Fibroblast of skin of left quadriceps (primary cell): ENCODE measurements at regions not wholly inside any gene's neighbourhood (a gene's known extent, or its start where the extent isn't known, plus 50 kb on each side); places are given as distances from the start of the nearest gene placed in this dataset.

Experiments
- DNase-seq, 2 experiments: peaks; one replicate each; pipeline ENCODE4 v3.0.0-alpha.2; 2013; ENCODE audit warnings: low read depth in 2 of 2

- DNase-seq, result no peak
Measured at GRCh38 chr5:175388531-175388930, 55.5 kb downstream of the DRD1 start.

- no peak for DNase-seq
Measured at GRCh38 chr5:175387144-175387543, 56.8 kb downstream of the DRD1 start.

GRCh38 chr5:175386526-175386925 is 57.5 kb downstream of the DRD1 start:
- DNase-seq, result no peak

DNA sequence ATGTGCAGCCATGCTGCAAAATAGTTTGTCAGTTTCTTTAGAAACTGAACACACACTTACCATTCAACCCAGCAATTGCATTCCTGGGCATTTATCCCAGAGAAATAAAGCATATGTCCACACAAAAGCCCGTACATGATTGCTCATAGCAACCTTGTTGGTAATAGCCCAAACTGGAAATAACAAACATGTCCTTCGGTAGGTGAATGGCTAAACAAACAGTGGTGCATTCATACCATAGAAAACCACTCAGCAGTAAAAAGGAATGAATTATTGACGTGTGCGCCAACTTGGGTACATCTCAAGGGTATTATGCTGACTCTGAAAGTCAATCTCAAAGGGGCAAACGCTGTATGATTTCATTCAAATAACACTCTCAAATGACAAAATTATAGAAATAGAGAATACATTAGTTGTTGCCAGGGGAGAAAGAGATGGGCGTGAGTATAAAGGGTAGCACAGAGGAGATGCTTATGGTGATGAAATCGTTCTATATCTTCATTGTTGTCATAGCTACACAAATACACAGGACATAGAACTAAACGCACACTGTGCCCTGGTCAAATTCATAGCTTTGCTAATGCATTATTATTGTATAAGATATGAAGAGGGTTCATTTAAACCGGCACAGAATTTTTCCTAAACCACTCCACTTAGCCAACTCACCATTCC is 58.2 kb downstream of the DRD1 start:
- DNase-seq, result no peak

- DNase-seq, result no peak
Measured at GRCh38 chr5:175384724-175385552, 59.0 kb downstream of the DRD1 start.

DNA sequence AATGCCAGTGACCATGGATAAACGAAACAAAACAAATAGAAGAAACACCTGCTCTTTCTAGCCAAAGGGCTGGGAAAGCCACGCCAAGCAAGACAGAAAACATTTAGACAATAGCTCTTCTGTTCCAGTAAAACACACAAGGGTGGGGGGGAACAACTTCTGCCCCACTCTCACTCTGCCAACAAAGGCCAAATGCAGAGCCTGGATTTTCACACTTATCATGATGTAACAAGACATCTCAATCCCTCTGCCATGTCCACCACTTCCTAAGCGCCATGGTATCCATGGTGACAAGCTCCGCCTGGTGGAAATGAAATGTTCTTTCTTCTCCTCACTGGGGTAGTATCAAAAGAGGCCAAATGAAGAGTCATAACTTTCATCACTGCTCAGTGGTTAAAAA is 60.6 kb downstream of the DRD1 start:
- DNase-seq, result no peak

DNA sequence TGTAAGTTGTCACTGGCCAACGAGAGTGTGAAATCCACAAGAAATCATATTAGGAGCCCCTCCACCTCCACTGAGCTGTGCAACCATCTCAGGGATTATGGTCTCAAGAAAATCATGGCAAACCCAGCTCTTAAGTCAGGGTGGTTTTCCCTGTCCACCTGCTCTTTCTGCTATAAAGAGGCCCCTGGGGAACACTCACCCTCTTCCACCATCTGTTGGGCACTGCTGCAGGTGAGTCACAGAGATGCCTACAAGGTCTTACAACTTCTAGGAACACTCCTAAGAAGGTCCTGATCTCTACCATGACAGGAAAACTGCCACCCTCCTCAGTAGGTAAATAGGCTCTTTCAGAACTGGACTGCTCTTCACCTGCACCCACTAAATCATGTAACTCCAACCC is 61.8 kb downstream of the DRD1 start:
- DNase-seq, result no peak

GRCh38 chr5:175381130-175381529 is 62.9 kb downstream of the DRD1 start:
- no peak for DNase-seq

- no peak for DNase-seq
Measured at GRCh38 chr5:175380701-175381100, 63.3 kb downstream of the DRD1 start.

GRCh38 chr5:175379867-175380266 is 64.1 kb downstream of the DRD1 start:
- DNase-seq, result no peak

DNA sequence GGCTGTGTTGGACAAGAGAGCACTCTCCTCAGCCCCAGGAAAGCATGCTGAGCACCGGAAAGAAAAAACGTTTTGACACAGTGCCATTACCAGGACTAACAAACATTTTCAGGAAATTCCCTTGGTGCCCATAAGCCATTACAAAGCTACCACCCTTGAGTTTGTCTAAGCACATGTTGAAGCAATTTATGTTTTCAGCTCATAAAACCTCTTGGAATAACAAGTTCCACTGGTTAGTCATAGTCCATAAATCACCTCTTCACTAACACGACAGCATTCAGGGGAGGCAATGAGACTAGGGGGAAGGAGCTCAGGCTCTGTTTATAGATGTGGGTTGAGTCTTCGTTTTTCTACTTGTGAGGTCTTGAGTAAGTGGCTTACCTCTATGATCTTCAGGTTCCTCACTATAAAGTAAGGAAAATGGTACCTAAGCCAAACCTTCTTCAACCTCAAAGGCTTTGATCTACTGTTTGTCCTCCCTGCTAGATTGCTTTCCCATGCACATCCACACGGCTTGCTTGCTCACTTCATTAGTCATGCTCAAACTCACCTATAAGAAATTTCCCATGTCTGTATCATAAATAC is 65.4 kb downstream of the DRD1 start:
- DNase-seq, result peak; percentile 48 to 51

DNA sequence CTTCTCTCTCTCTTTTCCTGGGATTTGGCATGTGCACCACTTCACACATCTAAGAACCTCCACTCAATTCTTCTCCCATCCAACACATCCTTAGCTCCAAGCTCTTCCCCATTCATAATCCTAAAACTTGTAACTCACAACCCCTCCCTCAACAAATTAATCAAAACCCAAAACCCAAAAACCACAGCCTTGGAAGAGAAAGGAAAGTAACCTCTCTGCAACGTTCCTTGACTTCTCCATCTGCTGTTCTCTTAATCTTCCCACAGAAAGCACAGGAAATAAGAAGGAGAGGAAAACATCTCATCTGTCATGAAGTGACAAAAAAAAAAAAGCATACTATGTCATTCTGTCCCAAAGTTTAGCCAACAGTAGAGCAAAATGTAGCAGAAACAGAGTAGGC is 66.2 kb downstream of the DRD1 start:
- no peak for DNase-seq

GRCh38 chr5:175374166-175374875 is 69.7 kb downstream of the DRD1 start:
- DNase-seq, result no peak

GRCh38 chr5:175365866-175366265 is 78.1 kb downstream of the DRD1 start:
- no peak for DNase-seq

GRCh38 chr5:175363300-175363699 is 80.7 kb downstream of the DRD1 start:
- no peak for DNase-seq

DNA sequence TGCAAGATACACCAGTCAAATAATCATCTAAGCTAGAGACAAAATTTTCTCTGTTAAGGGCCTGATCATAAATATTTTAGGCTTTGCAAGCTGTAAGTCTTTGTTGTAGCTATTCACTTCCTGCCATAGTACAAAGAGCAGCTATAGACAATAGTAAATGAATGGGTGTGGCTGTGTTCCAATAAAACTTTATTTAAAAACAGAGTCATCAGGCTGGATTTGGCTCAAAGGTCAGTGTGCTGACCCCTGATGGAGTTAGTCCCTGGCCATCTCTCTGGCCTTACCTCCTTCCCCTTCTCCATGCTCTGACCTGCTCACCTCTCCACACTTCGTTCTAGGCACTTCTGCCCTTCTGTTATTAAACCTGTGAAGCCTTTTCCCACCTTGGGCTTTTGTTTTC is 86.0 kb downstream of the DRD1 start:
- DNase-seq, result no peak

- no peak for DNase-seq
Measured at GRCh38 chr5:175356428-175356827, 87.6 kb downstream of the DRD1 start.

DNA sequence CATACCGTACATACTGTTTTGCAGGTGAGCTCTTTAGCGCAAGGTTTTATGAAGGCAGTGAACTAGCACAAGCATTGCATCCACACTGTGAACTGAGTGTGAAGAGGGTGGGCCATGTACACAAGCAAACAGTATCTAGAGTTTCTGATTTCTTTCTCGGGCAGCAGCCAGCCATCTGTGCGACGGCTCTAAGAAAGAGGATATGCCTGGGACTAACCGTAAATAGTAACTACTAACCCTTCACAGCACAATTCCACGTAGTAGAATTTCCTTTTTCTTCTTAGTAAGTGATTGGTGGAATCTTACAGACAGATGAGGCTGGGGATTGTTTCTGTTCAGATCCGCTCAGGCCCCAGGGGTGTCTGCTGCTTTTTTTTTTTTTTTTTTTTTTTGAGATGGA is 89.0 kb downstream of the DRD1 start:
- no peak for DNase-seq

GRCh38 chr5:175353926-175354325 is 90.1 kb downstream of the DRD1 start:
- DNase-seq, result no peak

DNA sequence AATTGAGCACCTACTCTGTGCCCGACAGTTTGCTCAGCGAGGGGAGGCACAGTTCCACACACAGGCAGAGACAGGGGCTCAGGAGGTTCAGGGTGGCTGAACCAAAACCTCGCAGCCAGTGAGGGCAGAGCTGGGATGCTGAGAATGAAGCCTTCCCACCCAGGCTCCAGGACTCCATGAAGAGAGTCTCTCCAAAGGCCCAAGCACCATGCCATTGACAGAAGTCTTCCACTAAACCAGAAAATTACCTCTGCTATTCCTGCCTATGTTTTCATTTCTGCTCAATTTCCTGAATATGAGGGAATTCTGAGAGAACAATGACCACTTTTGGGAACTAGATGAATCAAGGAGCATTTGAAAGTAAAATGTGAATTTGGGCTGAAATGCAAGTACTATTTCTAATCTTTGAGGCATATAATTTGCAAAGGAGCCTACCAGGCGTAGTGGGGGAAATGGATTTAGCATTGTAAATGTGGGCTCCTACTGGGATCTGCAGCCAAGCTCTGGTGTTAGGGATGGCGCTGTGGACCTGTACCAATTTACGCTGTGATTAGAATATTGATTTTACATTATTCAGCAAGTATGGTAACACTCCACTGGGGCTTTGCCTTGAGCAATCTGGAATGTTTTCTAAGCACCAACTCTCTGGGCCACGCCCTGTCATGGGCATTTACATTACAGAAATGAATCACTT is 91.9 kb downstream of the DRD1 start:
- no peak for DNase-seq

GRCh38 chr5:175351126-175351525 is 92.9 kb downstream of the DRD1 start:
- DNase-seq, result no peak

- no peak for DNase-seq
Measured at GRCh38 chr5:175347931-175348330, 96.1 kb downstream of the DRD1 start.
